HepG2 (cell line): ENCODE measurements at regions not wholly inside any gene's neighbourhood (a gene's known extent, or its start where the extent isn't known, plus 50 kb on each side); places are given as distances from the start of the nearest gene placed in this dataset.
A peak's percentile ranks its signal among the peaks of the same experiment; 100 is the strongest.

Source experiments
- ARID3A ChIP-seq: IDR thresholded peaks from 2 replicates; pipeline ENCODE4 v1.6.1; 2012; ENCODE audit warnings: low read depth, low read length, improper control_type of control experiment
- ATAD3A ChIP-seq: sonication (generic); formaldehyde crosslinking; IDR thresholded peaks from 2 replicates; pipeline ENCODE4 v1.4.0; 2020; ENCODE audit warnings: missing genetic modification reagents
- CEBPB ChIP-seq: IDR thresholded peaks from 2 replicates; pipeline ENCODE4 v1.6.1; 2011; ENCODE audit warnings: low read depth, low read length, improper control_type of control experiment, borderline replicate concordance
- DMAP1 ChIP-seq: IDR thresholded peaks from 2 replicates; pipeline ENCODE4 v1.6.1; 2016
- FUBP1 ChIP-seq: sonication (generic); formaldehyde crosslinking; IDR thresholded peaks from 2 replicates; pipeline ENCODE4 v1.5.1; 2020; ENCODE audit warnings: missing genetic modification reagents, mild to moderate bottlenecking, borderline replicate concordance
- GPN1 ChIP-seq: sonication (generic); formaldehyde crosslinking; IDR thresholded peaks from 2 replicates; pipeline ENCODE4 v1.5.1; 2020; ENCODE audit warnings: missing genetic modification reagents, borderline replicate concordance
- GTF3A ChIP-seq: sonication (generic); formaldehyde crosslinking; conservative IDR thresholded peaks from 2 replicates; pipeline ENCODE4 v1.4.0; 2020; ENCODE audit warnings: mild to moderate bottlenecking, missing genetic modification reagents
- HMG20A ChIP-seq: IDR thresholded peaks from 2 replicates; pipeline ENCODE4 v1.6.1; 2016; ENCODE audit warnings: borderline replicate concordance
- HNRNPLL ChIP-seq: fragments of 200-400 bp; formaldehyde crosslinking; IDR thresholded peaks from 2 replicates; pipeline ENCODE4 v1.6.1; 2017; ENCODE audit warnings: mild to moderate bottlenecking, low read depth, low read length; ENCODE audit not compliant: poor library complexity, severe bottlenecking
- MNT ChIP-seq: fragments of 450-650 bp; IDR thresholded peaks from 2 replicates; pipeline ENCODE4 v1.6.1; 2016
- MTF2 ChIP-seq: sonication (generic); formaldehyde crosslinking; IDR thresholded peaks from 2 replicates; pipeline ENCODE4 v1.5.0; 2020; ENCODE audit warnings: missing genetic modification reagents, borderline replicate concordance
- PAF1 ChIP-seq: IDR thresholded peaks from 2 replicates; pipeline ENCODE4 v1.6.1; 2016; ENCODE audit warnings: missing genetic modification reagents, missing compliant biosample characterization
- TCF7L2 ChIP-seq: IDR thresholded peaks from 2 replicates; pipeline ENCODE4 v1.6.1; 2011; ENCODE audit warnings: mild to moderate bottlenecking, low read depth, low read length, moderate library complexity
- THAP7 ChIP-seq: sonication (generic); formaldehyde crosslinking; IDR thresholded peaks from 2 replicates; pipeline ENCODE4 v1.8.1; 2023; ENCODE audit warnings: mild to moderate bottlenecking, missing genetic modification reagents
- USF2 ChIP-seq, 2 experiments: sonication (generic) in 1 of 2; formaldehyde crosslinking in 1 of 2; IDR thresholded peaks; 2 replicates each; pipeline versions ENCODE4 v1.5.1 to v1.6.1; 2011 to 2020; ENCODE audit warnings: borderline replicate concordance in 1 of 2, low read depth in 1 of 2, low read length in 1 of 2, mild to moderate bottlenecking in 1 of 2, missing genetic modification reagents in 1 of 2, moderate library complexity in 1 of 2
- ZBTB26 ChIP-seq: IDR thresholded peaks from 2 replicates; pipeline ENCODE4 v1.6.1; 2016; ENCODE audit warnings: missing compliant biosample characterization, missing genetic modification reagents, borderline replicate concordance
- ZFYVE20 ChIP-seq: sonication (generic); formaldehyde crosslinking; IDR thresholded peaks from 2 replicates; pipeline ENCODE4 v1.8.0; 2023; ENCODE audit warnings: low read depth, mild to moderate bottlenecking, moderate library complexity, missing genetic modification reagents, borderline replicate concordance
- ZNF547 ChIP-seq: sonication (generic); formaldehyde crosslinking; IDR thresholded peaks from 2 replicates; pipeline ENCODE4 v1.5.1; 2020; ENCODE audit warnings: mild to moderate bottlenecking, missing genetic modification reagents
- ZNF644 ChIP-seq: IDR thresholded peaks from 2 replicates; pipeline ENCODE4 v1.6.1; 2016; ENCODE audit warnings: low read depth
- ZSCAN20 ChIP-seq: sonication (generic); formaldehyde crosslinking; IDR thresholded peaks from 2 replicates; pipeline ENCODE4 v1.4.0; 2020; ENCODE audit warnings: missing genetic modification reagents, mild to moderate bottlenecking, borderline replicate concordance
- ZSCAN22 ChIP-seq: sonication (generic); formaldehyde crosslinking; IDR thresholded peaks from 2 replicates; pipeline ENCODE4 v1.4.0; 2020; ENCODE audit warnings: mild to moderate bottlenecking, missing genetic modification reagents
- ZSCAN25 ChIP-seq: sonication (generic); formaldehyde crosslinking; IDR thresholded peaks from 2 replicates; pipeline ENCODE4 v1.8.0; 2022; ENCODE audit warnings: mild to moderate bottlenecking, missing genetic modification reagents

GRCh38 chr1:88311907-88312306 lies 372.2 kb upstream of the PKN2 start (continued):
- no peak for TF ChIP-seq CEBPB
- TF ChIP-seq DMAP1 (CRISPR knock-in tag), result no peak
- peak; percentile 94 for TF ChIP-seq ZNF644
- TF ChIP-seq PAF1 (CRISPR knock-in tag), result no peak
- TF ChIP-seq GTF3A (CRISPR knock-in tag), result no peak
- no peak for TF ChIP-seq ATAD3A (CRISPR knock-in tag)
- TF ChIP-seq ZSCAN25 (CRISPR knock-in tag), result no peak
- no peak for TF ChIP-seq ZFYVE20 (CRISPR knock-in tag)
- no peak for TF ChIP-seq MTF2 (CRISPR knock-in tag)
- no peak for TF ChIP-seq USF2 (IDR thresholded peaks at IDR 0.05; ENCODE audit: low read depth, low read length)
- TF ChIP-seq USF2 (CRISPR knock-in tag; IDR thresholded peaks at IDR 0.05; ENCODE audit: borderline replicate concordance), result no peak
- TF ChIP-seq HNRNPLL, result no peak
- TF ChIP-seq MNT, result no peak
- no peak for TF ChIP-seq ZNF547 (CRISPR knock-in tag)
- no peak for TF ChIP-seq THAP7 (CRISPR knock-in tag)
- TF ChIP-seq ZSCAN22 (CRISPR knock-in tag), result no peak
- no peak for TF ChIP-seq GPN1
- peak; percentile 29; the same call in 1 of the 2 replicates for TF ChIP-seq HMG20A (CRISPR knock-in tag)
- TF ChIP-seq TCF7L2, result no peak
- no peak for TF ChIP-seq FUBP1 (CRISPR knock-in tag)
- TF ChIP-seq ZBTB26 (CRISPR knock-in tag), result peak; percentile 69; the same call in 1 of the 2 replicates
- TF ChIP-seq ARID3A, result 0 out of 2 replicates have a peak, but pooled peaks have one; percentile 23
- no peak for TF ChIP-seq ZSCAN20
